ENCODE measurements at regions not wholly inside any gene's neighbourhood (a gene's known extent, or its start where the extent isn't known, plus 50 kb on each side); places are given as distances from the start of the nearest gene placed in this dataset.

DNA sequence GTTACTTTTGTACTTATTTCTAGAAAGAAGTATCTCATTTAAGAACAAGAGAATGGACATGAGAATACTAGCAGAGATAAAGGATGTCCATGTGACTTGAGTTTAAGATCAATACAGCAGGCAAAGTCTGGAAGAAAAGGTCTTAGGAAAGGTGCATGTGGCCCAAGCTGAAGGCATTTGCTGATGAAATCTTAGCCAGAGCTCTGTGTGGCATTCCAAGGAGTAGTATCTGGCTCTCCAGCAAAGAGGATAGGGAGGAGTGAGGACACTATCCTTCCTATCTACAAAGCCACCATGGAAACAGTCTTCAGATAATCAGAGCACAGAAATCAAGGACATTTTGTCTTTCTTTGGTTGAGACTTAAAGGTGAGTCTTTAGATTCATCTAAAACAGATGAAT lies 244.1 kb upstream of the RGMB start:
- no peaks in the 10 kb centered on the region for H3K4me1 ChIP-seq
- no peak overlapping the region for H3K27ac ChIP-seq
- no peak for DNase-seq
- intact Hi-C loops (cut with DNase I; ENCODE audit: low total_unique reads), result no loop called here
- no peaks in the 10 kb centered on the region for H3K27me3 ChIP-seq
- H3K4me3 ChIP-seq, result no peak overlapping the region
- H3K36me3 ChIP-seq, result no peaks in the 10 kb centered on the region
- TF ChIP-seq, protein P1, sequence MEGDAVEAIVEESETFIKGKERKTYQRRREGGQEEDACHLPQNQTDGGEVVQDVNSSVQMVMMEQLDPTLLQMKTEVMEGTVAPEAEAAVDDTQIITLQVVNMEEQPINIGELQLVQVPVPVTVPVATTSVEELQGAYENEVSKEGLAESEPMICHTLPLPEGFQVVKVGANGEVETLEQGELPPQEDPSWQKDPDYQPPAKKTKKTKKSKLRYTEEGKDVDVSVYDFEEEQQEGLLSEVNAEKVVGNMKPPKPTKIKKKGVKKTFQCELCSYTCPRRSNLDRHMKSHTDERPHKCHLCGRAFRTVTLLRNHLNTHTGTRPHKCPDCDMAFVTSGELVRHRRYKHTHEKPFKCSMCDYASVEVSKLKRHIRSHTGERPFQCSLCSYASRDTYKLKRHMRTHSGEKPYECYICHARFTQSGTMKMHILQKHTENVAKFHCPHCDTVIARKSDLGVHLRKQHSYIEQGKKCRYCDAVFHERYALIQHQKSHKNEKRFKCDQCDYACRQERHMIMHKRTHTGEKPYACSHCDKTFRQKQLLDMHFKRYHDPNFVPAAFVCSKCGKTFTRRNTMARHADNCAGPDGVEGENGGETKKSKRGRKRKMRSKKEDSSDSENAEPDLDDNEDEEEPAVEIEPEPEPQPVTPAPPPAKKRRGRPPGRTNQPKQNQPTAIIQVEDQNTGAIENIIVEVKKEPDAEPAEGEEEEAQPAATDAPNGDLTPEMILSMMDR (IDR thresholded peaks at IDR 0.05), result no peak
- TF ChIP-seq POLR2A (IDR thresholded peaks at IDR 0.05), result no peak
- no peaks in the 10 kb centered on the region for H3K9me3 ChIP-seq

DNA sequence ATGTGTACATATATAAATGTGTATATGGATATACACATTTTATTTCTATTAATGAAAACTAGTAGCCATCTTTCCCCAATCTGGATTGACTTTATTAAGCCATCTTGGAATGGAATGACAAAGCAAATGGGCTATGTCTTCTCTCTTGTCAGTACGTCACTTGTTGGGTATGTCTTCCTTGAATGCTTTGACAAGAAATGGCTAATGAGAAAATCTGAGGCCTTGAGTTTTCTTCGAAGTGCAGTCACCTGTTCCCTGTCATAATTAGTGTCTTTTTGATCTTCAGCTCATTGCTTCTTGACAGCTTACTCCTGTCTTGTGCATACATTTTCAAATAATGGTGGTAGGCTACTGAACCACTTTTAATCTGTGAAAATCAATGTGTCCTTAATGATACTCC lies 243.2 kb upstream of the RGMB start:
- Histone ChIP-seq H3K9me3 (no peaks in the 10 kb centered on the region), H3K4me3 (no peak overlapping the region), H3K27ac (no peak overlapping the region), H3K36me3 (no peaks in the 10 kb centered on the region), H3K4me1 (no peaks in the 10 kb centered on the region), H3K27me3 (no peaks in the 10 kb centered on the region)
- no peak for DNase-seq
- TF ChIP-seq, protein P1 (IDR thresholded peaks at IDR 0.05), result no peak
- TF ChIP-seq POLR2A (IDR thresholded peaks at IDR 0.05), result no peak
- intact Hi-C loops (cut with DNase I; ENCODE audit: low total_unique reads), result no loop called here

DNA sequence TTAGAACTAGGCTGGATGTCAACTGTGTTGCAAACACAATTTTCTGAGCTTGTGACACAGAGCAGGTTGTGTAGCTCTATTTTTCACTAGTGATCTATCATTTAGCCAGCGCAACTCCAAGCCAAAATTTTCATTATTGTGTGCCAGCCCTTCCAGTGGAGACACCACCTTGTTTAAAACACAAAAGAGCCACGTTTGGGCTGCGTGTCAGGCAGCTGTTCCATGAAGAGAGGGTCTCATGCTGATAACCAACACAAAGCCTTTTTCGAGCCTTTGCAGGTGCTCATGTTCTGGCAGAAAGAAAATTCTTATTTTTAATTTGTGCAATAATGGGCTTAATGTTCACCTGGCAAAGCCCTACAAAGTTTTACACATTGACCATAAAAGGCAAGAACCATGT lies 237.6 kb upstream of the RGMB start:
- H3K27me3 ChIP-seq, result no peaks in the 10 kb centered on the region
- no peak for TF ChIP-seq POLR2A (IDR thresholded peaks at IDR 0.05)
- TF ChIP-seq, protein P1 (IDR thresholded peaks at IDR 0.05), result no peak
- no peaks in the 10 kb centered on the region for H3K4me1 ChIP-seq
- intact Hi-C loops (cut with DNase I; ENCODE audit: low total_unique reads), result no loop called here
- no peaks in the 10 kb centered on the region for H3K36me3 ChIP-seq
- H3K27ac ChIP-seq, result no peak overlapping the region
- no peaks in the 10 kb centered on the region for H3K9me3 ChIP-seq
- DNase-seq, result no peak
- H3K4me3 ChIP-seq, result no peak overlapping the region

DNA sequence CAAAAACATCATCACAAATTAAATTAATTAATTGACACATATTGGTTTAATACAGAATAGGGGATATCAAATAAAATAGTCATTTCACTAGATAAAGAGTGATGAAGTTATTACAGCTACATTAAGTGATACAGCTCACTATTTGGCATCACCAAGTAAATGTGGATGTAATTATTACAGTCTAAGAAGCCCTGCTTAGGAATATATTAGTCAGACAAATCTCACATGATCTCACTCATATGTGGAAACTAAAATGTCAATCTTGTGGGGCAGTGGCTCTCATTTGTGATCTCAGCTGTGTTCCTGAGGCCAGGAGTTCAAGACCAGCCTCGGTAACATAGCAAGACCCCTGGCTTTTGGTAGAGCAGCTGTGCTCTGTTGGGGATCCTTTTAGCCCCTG lies 233.4 kb upstream of the RGMB start:
- no peak for DNase-seq
- H3K4me1 ChIP-seq, result no peaks in the 10 kb centered on the region
- no peak overlapping the region for H3K4me3 ChIP-seq
- no peaks in the 10 kb centered on the region for H3K9me3 ChIP-seq
- H3K27me3 ChIP-seq, result no peaks in the 10 kb centered on the region
- intact Hi-C loops (cut with DNase I; ENCODE audit: low total_unique reads), result no loop called here
- no peaks in the 10 kb centered on the region for H3K36me3 ChIP-seq
- TF ChIP-seq, protein P1 (IDR thresholded peaks at IDR 0.05), result no peak
- no peak for TF ChIP-seq POLR2A (IDR thresholded peaks at IDR 0.05)
- no peak overlapping the region for H3K27ac ChIP-seq

DNA sequence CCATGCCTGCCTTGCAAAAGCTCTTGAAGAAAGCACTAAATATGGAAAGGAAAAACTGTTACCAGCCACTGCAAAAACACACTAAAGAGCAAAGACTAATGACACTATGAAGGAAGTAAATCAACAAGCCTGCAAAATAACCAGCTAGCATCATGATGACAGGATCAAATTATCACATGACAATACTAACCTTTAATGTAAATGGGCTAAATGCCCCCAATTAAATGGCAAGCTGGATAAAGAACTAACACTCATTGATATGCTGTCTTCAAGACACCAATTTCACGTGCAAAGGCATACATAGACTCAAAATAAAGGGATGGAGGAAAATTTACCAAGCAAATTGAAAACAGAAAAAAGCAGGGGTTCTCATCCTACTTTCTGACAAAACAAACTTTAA lies 231.8 kb upstream of the RGMB start:
- Histone ChIP-seq H3K27me3 (no peaks in the 10 kb centered on the region), H3K4me1 (no peaks in the 10 kb centered on the region), H3K36me3 (no peaks in the 10 kb centered on the region), H3K4me3 (no peak overlapping the region), H3K27ac (no peak overlapping the region), H3K9me3 (no peaks in the 10 kb centered on the region)
- no peak for DNase-seq
- TF ChIP-seq, protein P1 (IDR thresholded peaks at IDR 0.05), result no peak
- no peak for TF ChIP-seq POLR2A (IDR thresholded peaks at IDR 0.05)
- intact Hi-C loops (cut with DNase I; ENCODE audit: low total_unique reads), result no loop called here

Data from uterus (tissue), 3 donors.